Stomach smooth muscle (tissue), 2 donors: ENCODE measurements at regions not wholly inside any gene's neighbourhood (a gene's known extent, or its start where the extent isn't known, plus 50 kb on each side); places are given as distances from the start of the nearest gene placed in this dataset.
"Not testable (repeated sequence)": the region's sequence is repeated elsewhere in the genome, so short reads cannot be mapped to it uniquely, and the experiment has no call there.

Experiments used
- H3K27ac ChIP-seq: one replicate; pipeline ENCODE4 v1.7.0; 2013; ENCODE audit warnings: mild to moderate bottlenecking, low read length, inconsistent platforms
- H3K27me3 ChIP-seq, 2 donors: one replicate each; pipeline ENCODE4 v1.7.0; 2013; ENCODE audit warnings: low read length in 2 of 2; ENCODE audit not compliant: insufficient read depth in 2 of 2, control insufficient read depth in 1 of 2
- H3K36me3 ChIP-seq, 2 donors: one replicate each; pipeline ENCODE4 v1.7.0; 2013; ENCODE audit warnings: low read length in 2 of 2; ENCODE audit not compliant: control insufficient read depth in 2 of 2, insufficient read depth in 2 of 2
- H3K4me1 ChIP-seq: one replicate; pipeline ENCODE4 v1.7.0; 2013; ENCODE audit warnings: low read length; ENCODE audit not compliant: control insufficient read depth, insufficient read depth
- H3K4me3 ChIP-seq, 2 donors: one replicate each; pipeline ENCODE4 v1.7.0; 2013; ENCODE audit warnings: low read length in 2 of 2
- H3K9ac ChIP-seq, 2 donors: one replicate each; pipeline ENCODE4 v1.7.0; 2013; ENCODE audit warnings: low read length in 2 of 2, mild to moderate bottlenecking in 1 of 2
- H3K9me3 ChIP-seq, 2 donors: one replicate each; pipeline ENCODE4 v1.7.0; 2013; ENCODE audit warnings: low read length in 2 of 2; ENCODE audit not compliant: control insufficient read depth in 2 of 2
- donor health status: healthy.
- donor health status: Pancreatic carcinoma.

DNA sequence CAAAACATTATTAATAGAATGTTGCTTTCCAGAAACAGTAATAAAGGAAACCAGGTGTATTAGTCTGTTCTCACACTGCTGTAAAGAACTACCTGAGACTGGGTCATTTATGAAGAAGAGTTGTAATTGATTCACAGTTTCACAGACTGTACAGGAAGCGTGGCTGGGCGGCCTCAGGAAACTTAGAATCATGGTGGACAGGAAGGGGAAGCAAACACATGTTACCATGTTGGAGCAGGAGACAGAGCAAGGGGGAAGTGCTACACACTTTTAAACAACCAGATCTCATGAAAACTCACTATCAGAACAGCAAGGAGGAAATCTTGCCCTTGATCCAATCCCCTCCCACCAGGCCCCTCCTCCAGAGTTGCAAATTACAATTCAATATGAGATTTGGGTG lies 815.8 kb downstream of the TRIML1 start:
- H3K4me1 ChIP-seq: no peaks in the 10 kb centered on the region

GRCh38 chr4:188956566-188956965 lies 817.3 kb downstream of the TRIML1 start:
- Histone ChIP-seq H3K27me3 (no peaks in the 10 kb centered on the region), H3K4me1 (no peaks in the 10 kb centered on the region), H3K9ac (no peak overlapping the region), H3K4me3 (no peak overlapping the region), H3K27ac (no peak overlapping the region), H3K36me3 (no peaks in the 10 kb centered on the region), H3K9me3 (no peaks in the 10 kb centered on the region)

More for the DNA sequence above, 815.8 kb downstream of the TRIML1 start:
- no peak overlapping the region for H3K4me3 ChIP-seq
- no peaks in the 10 kb centered on the region for H3K36me3 ChIP-seq
- H3K9me3 ChIP-seq: no peaks in the 10 kb centered on the region
- H3K27me3 ChIP-seq: no peaks in the 10 kb centered on the region
- H3K27ac ChIP-seq: no peak overlapping the region
- H3K9ac ChIP-seq: no peak overlapping the region

GRCh38 chr4:188958346-188958745 lies 819.1 kb downstream of the TRIML1 start:
- Histone ChIP-seq H3K27me3 (no peaks in the 10 kb centered on the region), H3K36me3 (no peaks in the 10 kb centered on the region), H3K9me3 (no peaks in the 10 kb centered on the region), H3K4me1 (no peaks in the 10 kb centered on the region), H3K9ac (no peak overlapping the region), H3K27ac (no peak overlapping the region), H3K4me3 (no peak overlapping the region)

GRCh38 chr4:188959424-188959823 lies 820.2 kb downstream of the TRIML1 start:
- H3K4me1 ChIP-seq: no peaks in the 10 kb centered on the region
- H3K9ac ChIP-seq: no peak overlapping the region
- no peaks in the 10 kb centered on the region for H3K27me3 ChIP-seq
- H3K9me3 ChIP-seq: no peaks in the 10 kb centered on the region
- H3K27ac ChIP-seq: no peak overlapping the region
- H3K4me3 ChIP-seq: no peak overlapping the region
- H3K36me3 ChIP-seq: no peaks in the 10 kb centered on the region

GRCh38 chr4:188960411-188961093 lies 821.3 kb downstream of the TRIML1 start:
- H3K27ac ChIP-seq: no peak overlapping the region
- no peak overlapping the region for H3K4me3 ChIP-seq
- H3K4me1 ChIP-seq: no peaks in the 10 kb centered on the region

GRCh38 chr4:188971125-188971524 lies 831.9 kb downstream of the TRIML1 start:
- H3K4me3 ChIP-seq: no peak overlapping the region
- no peaks in the 10 kb centered on the region for H3K4me1 ChIP-seq
- H3K27me3 ChIP-seq: no peaks in the 10 kb centered on the region
- no peak overlapping the region for H3K9ac ChIP-seq
- H3K36me3 ChIP-seq: no peaks in the 10 kb centered on the region
- no peaks in the 10 kb centered on the region for H3K9me3 ChIP-seq
- H3K27ac ChIP-seq: no peak overlapping the region

More at GRCh38 chr4:188960411-188961093, 821.3 kb downstream of the TRIML1 start:
- H3K36me3 ChIP-seq: no peaks in the 10 kb centered on the region
- no peak overlapping the region for H3K9ac ChIP-seq
- H3K27me3 ChIP-seq: no peaks in the 10 kb centered on the region
- no peaks in the 10 kb centered on the region for H3K9me3 ChIP-seq

- Histone ChIP-seq H3K9ac (no peak overlapping the region), H3K4me1 (no peaks in the 10 kb centered on the region), H3K27ac (no peak overlapping the region), H3K36me3 (no peaks in the 10 kb centered on the region), H3K9me3 (no peaks in the 10 kb centered on the region), H3K4me3 (no peak overlapping the region), H3K27me3 (no peaks in the 10 kb centered on the region)
Observed at GRCh38 chr4:188975271-188975670, 836.0 kb downstream of the TRIML1 start.

- no peak overlapping the region for H3K9ac ChIP-seq
- no peaks in the 10 kb centered on the region for H3K36me3 ChIP-seq
- no peaks in the 10 kb centered on the region for H3K4me1 ChIP-seq
- H3K27me3 ChIP-seq: no peaks in the 10 kb centered on the region
- H3K9me3 ChIP-seq: no peaks in the 10 kb centered on the region
- no peak overlapping the region for H3K4me3 ChIP-seq
- H3K27ac ChIP-seq: no peak overlapping the region
Observed at GRCh38 chr4:188976644-188977115, 837.4 kb downstream of the TRIML1 start.

DNA sequence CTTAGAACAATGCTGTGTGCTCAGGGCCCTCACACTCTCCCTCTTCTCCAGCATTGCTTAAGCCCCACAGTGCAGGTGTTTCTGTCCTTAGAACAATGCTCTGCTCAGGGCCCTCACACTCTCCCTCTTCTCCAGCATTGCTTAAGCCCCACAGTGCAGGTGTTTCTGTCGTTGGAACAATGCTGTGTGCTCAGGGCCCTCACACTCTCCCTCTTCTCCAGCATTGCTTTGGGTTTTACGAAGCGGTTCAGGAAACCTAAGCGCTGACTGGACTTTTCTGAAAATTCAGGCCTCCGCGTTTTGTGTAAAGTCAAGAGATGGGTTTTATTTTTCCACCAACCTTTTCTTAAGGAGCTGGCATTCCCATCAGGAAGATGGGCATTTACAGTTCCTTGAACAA lies 838.0 kb downstream of the TRIML1 start:
- H3K36me3 ChIP-seq, H3K9ac ChIP-seq, H3K4me1 ChIP-seq, H3K4me3 ChIP-seq, H3K9me3 ChIP-seq, H3K27me3 ChIP-seq, H3K27ac ChIP-seq: not testable (repeated sequence)

DNA sequence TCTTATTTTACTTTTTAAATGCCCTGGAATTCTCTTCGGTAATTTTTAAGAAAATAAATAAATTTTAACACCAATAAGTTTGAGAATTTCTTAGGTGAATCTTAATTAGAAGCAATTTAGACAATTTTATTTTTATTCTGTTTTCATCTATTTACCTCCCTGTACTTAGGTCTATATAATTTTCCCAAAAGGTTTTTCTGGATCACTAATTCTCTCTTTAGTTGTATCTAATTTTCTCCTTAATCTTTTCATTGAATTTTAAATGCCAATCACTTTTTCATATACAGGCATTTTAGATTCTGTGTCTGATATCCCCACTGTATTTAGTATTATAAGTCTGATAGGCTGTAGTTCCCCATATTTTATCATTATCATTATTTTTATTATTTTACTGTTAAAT lies 845.3 kb downstream of the TRIML1 start:
- no peak overlapping the region for H3K9ac ChIP-seq
- H3K36me3 ChIP-seq: no peaks in the 10 kb centered on the region
- H3K27ac ChIP-seq: no peak overlapping the region
- no peaks in the 10 kb centered on the region for H3K27me3 ChIP-seq
- no peaks in the 10 kb centered on the region for H3K9me3 ChIP-seq
- no peaks in the 10 kb centered on the region for H3K4me1 ChIP-seq
- no peak overlapping the region for H3K4me3 ChIP-seq

DNA sequence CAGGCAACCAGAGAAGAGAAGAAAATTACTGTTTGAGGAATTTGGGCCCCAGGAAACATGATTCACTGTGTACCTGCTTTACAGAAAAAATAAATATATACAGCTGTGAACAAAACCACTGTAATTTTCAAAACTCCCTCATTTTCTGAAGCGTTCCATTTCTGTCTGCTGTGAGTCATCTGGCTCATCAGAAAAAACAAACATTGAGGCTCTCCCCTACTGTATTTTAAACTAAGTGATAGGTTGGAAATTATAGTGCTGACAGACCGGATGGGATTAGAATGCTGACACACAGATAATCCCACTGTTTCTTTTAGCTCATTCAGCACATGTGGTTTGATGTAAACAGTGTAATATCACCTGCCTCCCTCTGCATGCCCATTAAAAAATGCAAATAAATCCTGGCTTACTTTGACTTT lies 847.0 kb downstream of the TRIML1 start:
- no peak overlapping the region for H3K9ac ChIP-seq
- no peaks in the 10 kb centered on the region for H3K9me3 ChIP-seq
- no peaks in the 10 kb centered on the region for H3K27me3 ChIP-seq
- no peaks in the 10 kb centered on the region for H3K4me1 ChIP-seq
- no peak overlapping the region for H3K4me3 ChIP-seq
- H3K36me3 ChIP-seq: no peaks in the 10 kb centered on the region
- no peak overlapping the region for H3K27ac ChIP-seq
